ENCODE measurements at regions not wholly inside any gene's neighbourhood (a gene's known extent, or its start where the extent isn't known, plus 50 kb on each side); places are given as distances from the start of the nearest gene placed in this dataset.

DNA sequence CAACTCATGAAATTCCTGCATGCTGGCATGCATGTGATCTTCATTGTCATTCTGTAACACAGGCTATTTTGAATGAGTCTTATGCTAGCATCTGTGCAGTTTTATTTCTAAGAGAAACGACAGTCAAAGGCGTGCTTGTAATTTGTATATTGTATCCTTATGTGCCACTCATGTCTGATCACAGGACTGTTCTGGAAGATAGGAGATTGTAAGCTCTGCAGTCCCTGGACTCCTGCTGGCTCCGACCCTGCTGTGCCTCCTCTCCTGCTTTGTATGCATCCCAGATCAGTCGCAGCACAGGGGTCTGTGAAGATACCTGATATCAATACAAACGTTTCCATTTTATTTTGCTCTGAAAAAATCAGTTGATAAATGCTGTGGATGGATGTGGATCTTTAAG, 653.1 kb downstream of the LIG4 start:
- ChIA-PET POLR2A (no interaction called here), CTCF (no interaction called here)
- TF ChIP-seq, protein P1, sequence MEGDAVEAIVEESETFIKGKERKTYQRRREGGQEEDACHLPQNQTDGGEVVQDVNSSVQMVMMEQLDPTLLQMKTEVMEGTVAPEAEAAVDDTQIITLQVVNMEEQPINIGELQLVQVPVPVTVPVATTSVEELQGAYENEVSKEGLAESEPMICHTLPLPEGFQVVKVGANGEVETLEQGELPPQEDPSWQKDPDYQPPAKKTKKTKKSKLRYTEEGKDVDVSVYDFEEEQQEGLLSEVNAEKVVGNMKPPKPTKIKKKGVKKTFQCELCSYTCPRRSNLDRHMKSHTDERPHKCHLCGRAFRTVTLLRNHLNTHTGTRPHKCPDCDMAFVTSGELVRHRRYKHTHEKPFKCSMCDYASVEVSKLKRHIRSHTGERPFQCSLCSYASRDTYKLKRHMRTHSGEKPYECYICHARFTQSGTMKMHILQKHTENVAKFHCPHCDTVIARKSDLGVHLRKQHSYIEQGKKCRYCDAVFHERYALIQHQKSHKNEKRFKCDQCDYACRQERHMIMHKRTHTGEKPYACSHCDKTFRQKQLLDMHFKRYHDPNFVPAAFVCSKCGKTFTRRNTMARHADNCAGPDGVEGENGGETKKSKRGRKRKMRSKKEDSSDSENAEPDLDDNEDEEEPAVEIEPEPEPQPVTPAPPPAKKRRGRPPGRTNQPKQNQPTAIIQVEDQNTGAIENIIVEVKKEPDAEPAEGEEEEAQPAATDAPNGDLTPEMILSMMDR (IDR thresholded peaks at IDR 0.05; ENCODE audit: control extremely low read depth, extremely low read depth, low read depth, missing control alignments): no peak
- DNase-seq (ENCODE audit: extremely low spot score): no peak

DNA sequence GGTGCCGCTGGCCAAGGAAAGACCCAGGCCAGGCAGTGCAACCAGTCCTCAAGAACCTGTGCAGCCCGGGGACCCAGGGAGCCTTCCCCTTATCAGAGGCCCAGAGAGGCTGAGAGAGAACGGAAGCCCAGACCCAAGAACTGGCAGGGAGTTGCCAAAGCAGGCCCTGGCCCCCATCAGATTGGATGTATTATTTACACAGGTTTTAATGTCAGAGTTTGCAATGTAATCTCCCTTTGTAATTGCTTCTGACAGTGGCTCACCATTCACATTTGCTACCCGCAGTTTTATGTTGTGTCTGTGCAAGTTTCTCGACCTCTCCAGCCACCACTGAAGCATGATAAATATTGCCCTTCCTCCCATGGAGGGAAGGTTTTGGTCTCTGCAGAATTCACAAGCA, 660.9 kb downstream of the LIG4 start:
- CTCF ChIA-PET: no interaction called here
- POLR2A ChIA-PET: no interaction called here
- no peak for DNase-seq (ENCODE audit: extremely low spot score)
- TF ChIP-seq, protein P1 (IDR thresholded peaks at IDR 0.05; ENCODE audit: control extremely low read depth, extremely low read depth, low read depth, missing control alignments): no peak

DNA sequence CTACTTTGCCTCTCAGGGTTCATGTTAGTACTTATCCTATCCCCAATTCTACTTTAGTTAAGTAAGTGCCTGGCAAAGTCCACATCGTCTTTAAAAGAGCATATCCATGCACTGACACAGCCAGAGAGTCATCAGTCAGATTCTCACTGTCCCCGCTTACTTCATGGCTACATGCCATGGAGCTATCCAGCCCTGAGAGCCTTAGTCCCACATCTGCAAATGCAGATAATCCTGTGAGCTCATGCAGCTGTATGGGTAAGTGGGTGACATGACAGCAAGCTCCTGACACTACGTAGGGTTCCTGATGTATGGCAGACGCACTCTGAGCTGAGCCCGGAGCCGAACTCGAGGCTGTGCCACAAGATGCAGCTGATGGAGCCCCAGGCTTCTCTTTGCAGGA, 661.5 kb downstream of the LIG4 start:
- no peak for DNase-seq (ENCODE audit: extremely low spot score)
- CTCF ChIA-PET: interaction anchor here (1.1 kb wide), 1 partner anchor 14 kb away, joined by 3 read pairs; no protein-coding TSS in a partner anchor
- POLR2A ChIA-PET: no interaction called here
- TF ChIP-seq, protein P1 (IDR thresholded peaks at IDR 0.05; ENCODE audit: control extremely low read depth, extremely low read depth, low read depth, missing control alignments): no peak

DNA sequence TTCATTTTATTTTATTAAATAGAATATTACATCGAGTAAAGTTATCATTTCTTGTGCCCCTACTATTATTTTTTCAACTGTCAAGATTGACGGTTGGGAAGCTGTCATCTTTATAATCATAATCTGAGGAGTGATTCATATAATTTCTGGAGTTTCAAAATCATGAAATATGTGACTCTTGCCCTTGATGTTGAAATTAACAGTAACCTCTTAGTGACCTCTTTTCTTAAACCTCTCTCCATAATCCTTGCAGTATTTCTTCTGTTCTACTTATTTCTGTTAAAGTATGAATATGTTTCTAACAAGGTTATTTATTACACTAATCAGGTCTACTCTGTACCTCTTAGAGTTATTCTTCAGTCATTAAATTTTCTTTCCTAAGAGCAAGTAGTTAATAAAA, 663.8 kb downstream of the LIG4 start:
- CTCF ChIA-PET: no interaction called here
- DNase-seq (ENCODE audit: extremely low spot score): no peak
- TF ChIP-seq, protein P1 (IDR thresholded peaks at IDR 0.05; ENCODE audit: control extremely low read depth, extremely low read depth, low read depth, missing control alignments): no peak
- POLR2A ChIA-PET: no interaction called here

DNA sequence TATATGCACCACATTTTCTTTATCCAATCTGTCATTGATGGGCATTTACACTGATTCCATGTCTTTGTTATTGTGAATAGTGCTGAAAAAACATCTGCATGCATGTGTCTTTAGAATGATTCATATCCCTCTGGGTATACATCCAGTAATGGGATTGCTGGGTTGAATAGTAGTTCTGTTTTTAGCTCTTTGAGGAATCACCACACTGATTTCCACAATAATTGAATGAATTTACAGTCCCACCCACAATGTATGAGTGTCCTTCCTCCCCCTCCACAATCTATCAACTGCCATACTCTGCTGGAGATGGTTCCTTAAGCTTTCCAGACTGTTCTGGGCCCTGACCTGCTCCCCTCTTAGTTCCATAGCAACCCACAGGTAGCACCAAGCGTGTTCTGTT, 667.0 kb downstream of the LIG4 start:
- POLR2A ChIA-PET: no interaction called here
- no peak for DNase-seq (ENCODE audit: extremely low spot score)
- TF ChIP-seq, protein P1 (IDR thresholded peaks at IDR 0.05; ENCODE audit: control extremely low read depth, extremely low read depth, low read depth, missing control alignments): no peak
- CTCF ChIA-PET: interaction anchor here (1.8 kb wide), 1 partner anchor 17 kb away, joined by 5 read pairs; no protein-coding TSS in a partner anchor

DNA sequence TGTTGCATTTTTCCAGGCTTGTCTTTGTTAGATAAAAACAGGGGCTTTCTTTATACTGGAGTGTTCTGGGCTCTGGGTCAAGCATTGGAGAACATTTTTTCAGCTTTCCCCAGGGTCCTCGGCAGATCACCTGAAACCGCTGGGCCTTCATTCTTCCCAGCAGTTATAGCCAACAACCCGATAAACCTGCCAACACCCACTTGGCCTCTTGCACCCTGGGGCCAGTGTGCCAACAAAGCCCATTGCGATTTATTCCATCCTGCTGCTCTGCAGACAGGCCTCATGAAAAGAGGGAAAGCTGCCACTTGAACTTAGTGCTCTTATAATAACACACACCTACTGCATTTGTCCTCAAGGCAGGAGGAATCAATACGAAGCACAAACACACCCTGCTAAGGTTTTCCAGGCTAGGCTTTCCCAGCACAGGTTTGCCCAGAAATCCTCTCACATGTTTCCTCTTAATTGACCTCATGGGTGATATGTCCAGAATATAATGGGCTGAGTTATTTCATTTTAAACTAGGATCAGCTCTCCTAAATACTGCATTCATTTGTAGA, 669.3 kb downstream of the LIG4 start:
- CTCF ChIA-PET: no interaction called here
- TF ChIP-seq, protein P1 (IDR thresholded peaks at IDR 0.05; ENCODE audit: control extremely low read depth, extremely low read depth, low read depth, missing control alignments): no peak
- POLR2A ChIA-PET: no interaction called here
- DNase-seq (ENCODE audit: extremely low spot score): no peak

DNA sequence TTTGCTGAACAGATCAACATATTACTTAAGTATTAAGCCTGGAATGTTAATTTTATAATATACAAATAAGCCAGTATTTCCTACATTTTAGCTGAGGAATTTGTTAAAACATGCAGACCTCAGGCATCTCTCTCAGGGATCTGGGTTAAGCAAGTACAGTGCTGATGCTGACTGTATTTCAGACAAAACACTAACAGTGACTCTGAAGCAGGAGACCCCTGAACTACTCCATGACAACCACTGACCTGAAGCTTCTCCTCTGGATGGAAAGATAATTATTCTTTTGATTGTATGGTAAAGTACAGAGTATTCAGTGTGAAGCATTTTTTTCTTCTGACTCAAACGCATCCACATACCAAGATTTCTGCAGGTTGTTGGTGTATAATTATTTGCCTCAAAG, 680.8 kb downstream of the LIG4 start:
- POLR2A ChIA-PET: no interaction called here
- CTCF ChIA-PET: no interaction called here
- DNase-seq (ENCODE audit: extremely low spot score): no peak
- TF ChIP-seq, protein P1 (IDR thresholded peaks at IDR 0.05; ENCODE audit: control extremely low read depth, extremely low read depth, low read depth, missing control alignments): no peak
